Superior temporal gyrus (tissue), 1 donor: ENCODE measurements at regions not wholly inside any gene's neighbourhood (a gene's known extent, or its start where the extent isn't known, plus 50 kb on each side); places are given as distances from the start of the nearest gene placed in this dataset.
"Not testable (repeated sequence)": the region's sequence is repeated elsewhere in the genome, so short reads cannot be mapped to it uniquely, and the experiment has no call there.

Experiments
- DNase-seq: peaks from one replicate; pipeline ENCODE4 v3.0.0-alpha.2; 2016; ENCODE audit errors: extremely low spot score

DNA sequence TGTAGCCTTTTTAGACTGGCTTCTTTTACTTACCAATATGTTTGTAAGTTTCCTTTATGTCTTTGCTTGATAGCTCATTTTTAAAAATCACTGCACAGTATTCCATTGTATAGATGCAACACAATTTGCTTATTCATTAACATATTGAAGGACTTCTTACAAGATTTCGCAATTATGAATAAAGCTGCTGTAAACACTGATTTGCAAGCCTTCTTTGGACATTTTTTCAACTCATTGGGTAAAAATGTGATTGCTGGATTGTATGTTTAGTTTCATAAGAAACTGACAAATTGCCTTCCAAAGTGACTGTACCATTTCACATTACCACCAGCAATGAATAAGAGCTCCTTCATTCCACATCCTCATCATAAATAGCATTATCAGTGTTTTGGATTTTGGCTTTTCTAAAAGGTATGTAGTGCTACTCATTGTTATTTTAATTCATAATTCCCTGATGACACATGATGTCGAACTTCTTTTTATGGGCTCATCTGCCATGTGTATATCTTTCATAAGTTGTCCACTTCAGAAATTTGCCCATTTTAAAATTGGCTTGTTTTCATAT, 80.7 kb downstream of the TFAP2B start:
- no peak for DNase-seq

DNA sequence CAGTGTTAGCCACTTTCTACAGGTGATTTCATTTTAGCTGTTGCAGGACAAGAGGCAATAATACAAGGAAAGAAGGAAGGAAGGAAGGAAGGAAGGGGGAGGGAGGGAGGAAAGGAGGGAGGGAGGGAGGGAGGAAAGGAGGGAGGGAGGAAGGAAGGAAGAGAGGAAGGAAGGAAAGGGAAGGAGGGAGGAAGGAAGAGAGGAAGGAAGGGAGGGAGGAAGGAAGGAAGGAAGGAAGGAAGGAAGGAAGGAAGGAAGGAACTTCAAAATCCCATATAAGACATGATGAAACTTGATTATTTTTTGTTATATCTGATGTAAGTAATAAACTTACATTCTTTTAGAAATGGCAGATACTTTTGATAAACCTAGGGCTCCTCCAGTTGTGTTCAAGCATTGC, 83.6 kb downstream of the TFAP2B start:
- DNase-seq: no peak

DNA sequence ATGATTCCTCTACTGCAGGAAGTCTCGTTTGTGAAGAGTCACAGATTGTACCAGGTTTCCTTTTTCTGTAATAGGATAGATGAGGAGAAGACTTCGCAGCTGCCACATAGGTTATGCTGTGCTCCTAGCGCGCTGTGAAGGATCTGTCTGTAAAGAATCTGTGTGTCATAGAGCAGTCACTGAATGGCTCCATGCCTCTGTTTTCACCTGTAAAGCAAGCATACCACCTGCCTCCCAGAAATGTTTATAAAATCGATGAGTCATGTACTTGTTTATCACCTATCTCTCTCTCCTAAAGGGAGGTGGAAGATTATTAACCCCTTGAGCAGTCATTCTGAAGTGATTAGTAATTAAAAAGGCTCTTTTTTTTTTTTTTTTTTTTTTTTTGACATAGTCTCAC, 86.6 kb downstream of the TFAP2B start:
- no peak for DNase-seq

DNA sequence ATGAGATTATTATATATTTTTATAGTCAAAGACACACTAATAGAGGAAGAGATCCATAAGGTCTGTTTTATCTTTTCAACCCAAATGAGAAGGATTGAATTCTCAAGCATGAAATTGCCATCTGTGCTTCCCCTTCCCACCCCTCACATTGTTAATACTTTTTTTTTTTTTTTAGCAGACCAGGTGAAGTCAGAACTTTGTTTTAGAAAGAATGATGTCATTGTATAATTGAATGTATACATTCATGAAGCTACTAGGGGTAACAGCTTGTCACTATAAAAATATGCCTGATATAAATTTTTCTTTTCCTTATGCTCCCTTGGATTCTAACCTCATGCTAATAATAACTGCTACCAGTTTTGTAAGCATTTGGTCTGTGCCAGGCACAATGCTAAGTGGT, 88.9 kb downstream of the TFAP2B start:
- DNase-seq: no peak

DNA sequence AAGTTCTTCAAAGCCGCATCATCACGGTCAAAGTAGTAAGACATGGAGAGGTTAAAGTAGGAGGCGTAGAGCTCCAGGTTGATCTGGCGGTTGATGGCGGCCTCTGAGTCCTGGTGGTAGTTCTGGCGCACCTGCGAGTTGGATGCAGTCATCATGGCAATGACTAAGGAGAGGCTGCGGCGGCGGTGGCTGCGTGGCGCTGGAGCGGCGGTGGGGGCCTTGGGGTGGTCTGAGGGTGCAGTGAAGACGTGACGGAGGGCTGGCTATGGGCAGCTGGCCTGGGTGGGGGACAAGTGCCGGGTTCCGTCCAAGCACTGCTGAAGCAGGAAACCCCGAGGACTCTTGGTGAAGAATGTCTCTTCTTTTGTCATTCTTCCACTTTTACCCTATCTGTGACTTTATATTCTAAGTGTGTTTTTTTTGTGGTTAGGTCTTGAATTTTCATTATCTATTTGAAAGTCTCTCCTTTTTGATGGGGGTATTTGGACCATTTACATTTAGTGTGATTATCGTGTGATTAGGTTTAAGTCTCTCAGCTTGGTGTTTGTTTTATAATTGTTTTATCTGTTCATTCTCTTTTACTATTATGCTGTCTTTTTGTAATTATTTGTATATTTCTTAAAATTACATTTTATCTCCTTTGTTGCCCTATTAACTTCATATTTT, 94.6 kb downstream of the TFAP2B start:
- DNase-seq: no peak

DNA sequence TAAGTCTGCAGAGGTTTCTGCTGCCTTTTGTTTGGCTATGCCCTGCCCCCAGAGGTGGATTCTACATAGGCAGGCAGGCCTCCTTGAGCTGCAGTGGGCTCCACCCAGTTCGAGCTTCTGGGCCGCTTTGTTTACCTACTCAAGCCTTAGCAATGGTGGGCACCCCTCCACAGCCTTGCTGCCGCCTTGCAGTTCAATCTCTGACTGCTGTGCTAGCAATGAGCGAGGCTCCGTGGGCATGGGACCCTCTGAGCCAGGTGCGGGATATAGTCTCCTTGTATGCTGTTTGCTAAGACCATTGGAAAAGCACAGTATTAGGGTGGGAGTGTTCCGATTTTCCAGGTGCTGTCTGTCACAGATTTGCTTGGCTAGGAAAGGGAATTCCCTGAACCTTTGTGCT, 102.7 kb downstream of the TFAP2B start:
- not testable (repeated sequence) for DNase-seq

DNA sequence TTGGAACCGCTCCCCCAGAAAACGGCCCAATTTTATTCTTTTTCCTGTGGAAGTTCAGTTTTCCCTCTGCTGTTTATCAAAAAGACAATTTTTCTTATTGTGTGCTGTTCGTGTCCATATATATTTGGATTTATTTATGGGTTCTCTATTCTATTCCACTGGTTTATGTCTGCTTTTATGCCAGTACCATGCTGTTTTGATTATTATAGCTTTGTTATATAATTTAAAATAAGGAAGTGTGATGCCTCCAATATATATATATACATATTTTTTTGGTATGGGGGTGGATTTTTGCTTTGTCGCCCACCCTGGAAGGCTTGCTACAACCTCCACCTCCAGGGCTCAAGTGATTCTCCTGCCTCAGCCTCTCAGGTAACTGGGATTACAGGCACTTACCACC, 103.3 kb downstream of the TFAP2B start:
- no peak for DNase-seq

DNA sequence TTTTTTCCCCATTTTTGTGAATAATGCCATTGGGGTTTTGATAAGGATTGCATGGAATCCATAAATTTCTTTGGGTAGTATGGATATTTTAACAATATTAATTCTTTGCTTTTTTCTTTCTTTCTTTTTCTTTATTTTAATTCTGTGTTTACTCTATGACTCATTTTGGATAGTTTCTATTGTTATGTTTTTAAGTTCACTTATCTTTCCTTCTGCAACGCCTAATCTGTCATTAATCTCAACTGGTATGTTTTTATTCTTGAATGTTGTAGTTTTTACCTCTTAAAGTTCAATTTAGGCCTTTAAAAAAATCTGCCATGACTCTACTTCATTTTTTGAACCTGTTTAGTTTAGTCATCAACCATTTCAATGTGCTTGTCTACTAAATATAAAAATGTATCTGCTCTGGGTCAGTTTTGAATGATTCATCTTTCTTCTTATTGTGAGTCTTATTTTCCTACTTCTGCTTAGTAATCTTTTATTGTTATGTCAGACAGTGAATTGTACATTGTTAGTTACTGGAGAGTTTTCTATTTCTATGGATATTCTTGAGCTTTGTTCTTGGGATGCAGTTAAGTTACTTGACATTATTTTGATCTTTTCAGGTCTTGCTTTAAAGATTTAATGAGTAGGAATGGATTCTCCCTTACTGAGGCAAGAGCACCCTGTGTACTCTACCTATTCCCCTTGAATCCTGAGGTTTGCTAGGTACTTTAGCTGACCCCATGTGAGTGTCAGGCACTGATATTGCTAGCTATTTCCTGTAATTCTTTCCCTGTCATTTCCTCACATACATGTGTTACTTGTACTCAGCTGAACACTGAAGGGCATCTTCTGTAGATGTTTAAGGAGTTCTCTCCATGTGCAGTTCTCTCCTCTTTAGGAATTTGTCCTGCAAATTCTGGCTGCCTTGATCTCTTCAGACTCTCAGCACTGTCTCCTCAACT, 104.2 kb downstream of the TFAP2B start:
- no peak for DNase-seq

DNA sequence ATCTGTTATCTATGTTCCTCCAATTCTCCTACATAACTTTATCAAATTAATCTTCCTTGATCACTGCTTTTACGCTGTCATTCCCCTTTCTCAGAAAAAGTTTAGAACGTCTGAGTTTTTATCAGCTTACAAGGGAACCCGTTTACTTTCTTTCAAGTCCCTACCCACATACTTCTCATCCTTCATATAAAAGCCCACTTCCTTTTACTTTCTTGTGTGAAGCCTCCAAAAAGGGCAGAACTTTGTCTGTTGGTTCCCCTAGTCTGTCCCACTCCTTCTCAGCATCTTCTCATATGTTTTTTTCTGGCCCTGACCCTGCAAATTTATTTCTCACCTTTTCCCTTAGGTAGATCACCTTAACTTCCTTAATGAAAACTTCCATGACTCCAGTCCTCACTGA, 106.1 kb downstream of the TFAP2B start:
- no peak for DNase-seq

DNA sequence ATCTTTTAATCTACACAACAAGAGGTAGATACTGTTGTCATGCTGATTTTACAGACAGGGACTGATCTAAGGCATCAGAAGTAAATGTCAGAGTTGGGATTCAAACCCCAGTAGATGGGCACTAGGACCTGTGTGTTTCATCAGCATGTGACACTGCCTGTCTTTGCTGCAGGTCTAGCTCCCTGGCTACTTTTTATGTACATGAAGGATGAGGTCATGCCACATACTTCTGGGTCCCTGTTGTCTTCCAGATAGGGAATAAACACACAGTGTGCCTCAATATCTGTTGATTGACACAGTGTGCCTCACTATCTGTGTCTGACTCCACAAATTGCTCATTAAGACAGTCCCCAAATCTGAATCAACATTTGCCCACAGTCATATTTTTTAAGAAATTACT, 106.9 kb downstream of the TFAP2B start:
- no peak for DNase-seq

DNA sequence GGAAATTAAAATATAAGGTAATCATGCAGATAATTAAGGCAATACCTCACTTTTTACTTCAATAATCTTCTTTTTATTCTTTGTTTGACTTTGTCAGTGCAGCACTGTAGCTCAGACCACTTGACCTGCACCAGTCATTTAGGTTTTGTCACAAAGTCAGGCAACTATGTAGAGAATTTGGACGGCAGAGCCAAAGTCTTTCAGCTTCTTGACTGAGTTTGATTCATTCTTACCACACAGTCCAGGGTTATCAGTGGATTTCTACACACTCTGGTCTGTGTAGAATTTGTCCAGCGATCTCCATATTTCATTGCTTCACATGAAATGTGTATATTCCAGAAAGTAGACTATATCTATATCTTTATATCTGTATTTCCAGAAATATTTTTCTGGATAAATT, 107.3 kb downstream of the TFAP2B start:
- DNase-seq: no peak

DNA sequence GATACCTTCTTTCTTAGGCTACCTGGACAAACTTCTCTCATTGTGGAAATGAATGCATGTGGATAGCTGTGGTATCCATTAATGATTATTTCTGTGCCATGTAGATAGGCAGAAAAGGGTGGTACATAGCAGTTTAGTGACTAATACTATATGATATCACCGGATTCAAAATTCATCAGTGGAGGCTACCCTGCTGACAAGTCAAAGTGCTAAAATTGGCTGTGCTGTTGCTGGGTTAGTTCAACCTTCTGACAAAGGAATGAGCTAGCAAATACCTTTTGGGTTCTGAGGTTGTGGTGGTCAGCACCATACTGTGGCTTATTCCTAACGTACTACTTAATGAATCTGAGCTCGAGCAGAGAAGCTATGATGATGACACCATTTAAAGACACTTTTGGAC, 109.1 kb downstream of the TFAP2B start:
- no peak for DNase-seq

DNA sequence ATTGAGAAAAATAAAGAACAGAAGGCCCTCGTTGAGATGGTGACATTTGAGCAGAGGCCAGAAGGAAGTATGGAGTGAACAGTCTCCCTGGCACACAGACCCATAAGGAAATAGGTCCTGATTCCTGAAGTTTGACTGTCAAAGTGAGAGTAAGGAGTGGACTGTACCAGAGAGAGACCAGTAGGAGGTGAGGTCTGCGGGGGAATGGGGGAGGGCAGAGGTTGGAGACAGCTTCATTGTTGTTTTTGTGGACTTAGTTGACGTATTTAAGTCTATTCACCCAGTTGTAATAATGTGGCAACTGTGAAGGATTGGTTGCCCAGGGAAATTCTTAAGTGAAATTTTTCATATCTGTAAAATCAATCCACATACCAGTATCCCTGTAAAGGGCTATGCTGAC, 110.7 kb downstream of the TFAP2B start:
- no peak for DNase-seq

DNA sequence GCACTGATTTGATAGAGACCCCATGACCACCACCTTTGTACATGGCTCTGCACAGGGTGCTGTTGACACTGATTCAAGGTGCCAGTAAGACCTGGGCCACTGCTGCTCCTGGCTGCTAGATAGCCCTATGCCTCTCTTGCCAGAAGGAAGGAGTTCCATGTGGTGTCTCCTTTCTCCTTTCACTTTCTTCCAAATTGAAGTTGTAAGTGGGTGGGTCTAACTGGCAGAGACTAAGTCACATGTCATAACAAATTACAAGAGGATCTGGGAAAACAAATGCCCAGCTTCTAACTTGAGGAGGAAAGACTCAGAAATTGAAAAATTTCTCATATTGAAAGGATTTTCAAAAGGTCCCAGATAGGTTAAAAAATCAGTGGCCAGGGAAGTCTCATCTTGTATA, 116.8 kb downstream of the TFAP2B start:
- DNase-seq: no peak

DNA sequence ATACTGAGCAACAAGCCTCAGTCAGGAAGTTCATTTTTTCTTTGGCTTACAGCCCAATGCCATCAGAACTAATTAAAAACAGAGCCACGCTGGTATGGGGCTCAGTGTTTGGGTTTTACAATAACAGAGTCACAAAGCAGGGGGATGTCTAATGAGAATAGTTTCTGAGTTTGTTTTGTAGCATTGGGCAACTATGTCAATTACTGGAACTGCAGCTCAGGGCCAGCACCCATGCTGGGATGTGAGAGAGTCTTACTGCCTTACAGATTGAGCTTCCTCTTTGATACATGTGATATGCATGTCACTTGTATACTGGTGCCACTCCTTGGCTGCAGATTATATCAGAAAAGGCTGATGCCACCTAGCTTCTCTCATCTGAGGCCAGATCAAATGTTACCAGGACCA, 117.6 kb downstream of the TFAP2B start:
- no peak for DNase-seq

DNA sequence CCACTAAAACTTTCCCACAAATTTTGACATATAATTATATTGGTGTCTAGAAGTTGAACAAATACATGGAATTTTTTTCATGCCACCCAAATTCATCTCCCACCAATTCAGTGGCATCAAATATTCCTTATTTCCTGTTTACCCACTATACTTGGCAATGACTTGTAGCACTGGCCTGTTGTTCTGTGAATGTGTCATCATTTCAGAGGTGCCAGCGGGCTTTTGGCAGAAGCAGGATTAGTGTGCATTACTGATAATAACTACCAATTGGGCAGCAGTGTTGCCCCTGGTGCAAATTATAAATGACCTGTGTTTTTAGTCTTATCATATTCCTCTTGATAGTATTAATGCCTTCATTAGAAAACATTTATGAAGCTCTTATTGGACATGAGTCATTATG, 121.3 kb downstream of the TFAP2B start:
- DNase-seq: no peak

DNA sequence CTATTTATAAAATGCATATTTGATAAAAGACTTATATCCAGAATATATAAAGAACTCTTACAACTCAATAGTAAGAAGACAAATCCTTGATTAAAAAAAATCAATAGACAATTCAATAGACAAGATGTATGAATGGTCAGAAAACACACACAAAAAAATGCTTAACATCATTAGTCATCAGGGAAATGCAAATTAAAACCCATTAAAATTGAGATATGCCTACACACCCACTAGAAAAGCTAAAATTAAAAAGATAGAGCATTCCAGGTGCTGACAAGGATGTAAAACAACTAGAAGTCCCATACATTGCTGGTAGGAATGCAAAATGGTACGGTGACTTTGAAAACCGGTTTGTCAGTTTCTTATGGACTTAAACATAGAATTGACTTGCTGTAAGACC, 127.1 kb downstream of the TFAP2B start:
- DNase-seq: no peak

DNA sequence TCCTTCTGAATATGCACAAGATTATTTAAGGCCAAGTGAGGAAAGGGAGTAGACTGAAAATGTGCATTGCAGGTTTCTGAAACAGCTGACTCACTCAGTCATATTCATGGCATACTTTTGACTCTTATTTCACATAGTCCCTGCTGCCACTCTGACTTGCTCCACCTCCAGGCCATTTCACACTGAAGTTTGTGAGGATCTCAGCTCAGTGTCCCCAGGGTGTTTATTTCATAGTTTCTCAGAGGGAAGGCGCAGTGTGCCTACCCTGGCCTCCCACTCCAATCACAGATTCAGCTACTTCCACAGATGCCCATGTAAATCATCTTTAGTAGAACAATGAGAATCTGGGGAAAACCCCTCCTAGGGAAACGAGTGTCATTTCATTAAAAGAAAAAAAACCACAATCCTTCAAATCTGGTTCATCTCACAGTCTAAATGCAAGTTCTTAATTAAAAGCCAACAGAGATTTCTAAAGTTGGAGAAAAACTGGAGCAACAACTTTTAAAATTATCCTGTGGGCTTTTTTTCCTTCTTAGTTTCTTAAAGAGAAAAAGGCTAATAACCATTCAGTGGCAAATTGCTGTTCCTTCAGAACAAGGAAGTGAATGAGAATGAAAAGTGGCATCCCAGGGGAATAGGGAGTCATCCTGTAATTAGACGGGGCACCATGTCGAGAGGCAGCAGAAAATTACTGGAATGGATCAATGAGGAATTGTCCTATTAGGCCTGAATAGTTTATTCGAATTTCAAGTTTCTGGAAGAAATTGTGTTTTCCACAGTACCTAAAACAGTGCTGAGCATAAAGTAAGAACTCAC, 133.6 kb downstream of the TFAP2B start:
- DNase-seq: no peak

DNA sequence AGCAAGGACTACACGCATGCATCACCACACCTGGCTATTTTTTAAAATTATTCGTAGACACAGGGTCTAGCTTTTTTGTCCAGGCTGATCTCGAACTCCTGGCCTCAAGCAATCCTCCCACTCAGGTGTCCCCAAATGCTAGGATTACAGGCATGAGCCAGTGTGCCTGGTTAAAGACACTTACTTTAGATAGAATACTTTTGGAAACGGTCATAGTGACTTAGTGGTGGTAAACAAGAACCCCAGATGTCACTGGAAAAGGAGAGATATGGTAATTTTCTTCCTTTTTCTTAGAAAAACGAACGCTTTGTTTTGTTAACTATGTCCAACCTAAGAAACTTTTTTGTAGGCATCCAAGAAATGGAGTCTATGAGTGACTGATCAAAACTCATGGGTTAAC, 137.3 kb downstream of the TFAP2B start:
- no peak for DNase-seq

DNA sequence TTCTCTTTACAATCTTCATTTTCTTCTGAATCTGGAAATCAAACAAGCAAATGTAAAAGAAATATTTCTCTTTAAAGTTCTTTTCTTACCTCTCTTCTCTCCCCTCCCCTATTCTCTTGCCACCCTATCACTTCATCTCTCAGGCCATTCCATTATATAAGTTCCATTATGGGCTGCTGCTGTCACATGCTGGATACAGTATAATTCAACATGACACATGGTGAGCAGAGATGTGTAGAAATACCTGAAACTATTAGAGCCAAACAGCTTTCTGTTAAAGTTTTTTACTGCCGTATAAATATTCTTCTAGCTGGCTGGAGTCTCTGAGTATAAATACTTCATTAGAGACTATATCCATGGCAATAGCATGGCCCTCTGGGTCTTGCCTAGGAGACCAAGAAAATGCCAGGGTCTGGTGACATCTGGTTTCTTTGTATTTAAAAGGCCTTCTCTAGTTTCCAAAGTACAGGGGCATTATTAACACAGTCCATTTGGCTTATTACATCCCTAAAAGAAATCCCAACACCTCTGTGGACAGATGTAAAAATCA, 139.6 kb downstream of the TFAP2B start:
- no peak for DNase-seq

DNA sequence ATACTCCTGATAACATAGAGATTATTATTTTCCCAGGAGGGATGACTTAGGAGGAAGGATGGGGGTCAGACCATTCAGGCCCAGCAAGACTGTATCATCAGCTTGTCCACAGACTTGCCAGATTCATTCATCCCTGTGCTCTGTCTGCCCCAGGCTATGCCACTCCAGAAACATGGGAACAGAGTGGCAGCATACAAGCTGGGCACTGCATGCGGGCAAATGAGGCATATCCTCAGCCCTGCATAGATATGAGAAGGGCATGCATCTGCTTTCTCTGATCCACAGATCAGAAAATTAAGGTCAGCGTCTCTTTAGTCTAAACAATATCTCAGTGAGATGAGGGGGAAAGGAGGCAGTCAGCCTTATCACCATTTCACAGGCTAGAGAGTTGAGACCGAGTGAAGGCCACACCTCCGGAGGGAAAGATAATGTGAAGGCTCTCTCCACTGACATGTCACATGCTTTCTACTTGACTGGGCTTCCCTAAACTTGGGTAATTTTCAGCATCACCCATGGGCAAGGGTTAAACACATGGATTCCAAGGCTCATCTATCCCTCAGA, 140.5 kb downstream of the TFAP2B start:
- no peak for DNase-seq

DNA sequence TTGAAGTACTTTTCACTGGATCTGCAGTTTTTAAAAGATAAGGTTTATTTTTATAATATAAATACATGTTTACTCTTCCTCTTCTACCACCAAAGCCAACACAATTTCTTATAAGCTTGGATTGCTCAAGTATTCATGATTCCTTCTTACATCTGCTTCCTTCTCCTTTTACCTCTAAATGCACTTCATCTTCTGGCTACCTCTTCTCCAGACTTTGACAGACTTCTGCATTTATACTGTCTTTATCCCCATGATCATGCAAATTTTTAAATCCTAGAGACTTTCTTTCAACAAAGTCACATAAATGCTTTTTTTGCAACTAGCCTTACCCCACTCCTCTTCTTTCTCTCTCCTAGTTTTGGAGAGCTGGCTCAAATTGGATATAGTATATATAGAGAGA, 142.9 kb downstream of the TFAP2B start:
- no peak for DNase-seq
